GM21423 (cell line): ENCODE measurements at regions not wholly inside any gene's neighbourhood (a gene's known extent, or its start where the extent isn't known, plus 50 kb on each side); places are given as distances from the start of the nearest gene placed in this dataset.
A peak's percentile ranks its signal among the peaks of the same experiment; 100 is the strongest.

Experiments used
- ATAC-seq: cut with Tn5 transposase; IDR thresholded peaks from one replicate; pipeline ENCODE4 v1.9.1; 2021; ENCODE audit warnings: mild to moderate bottlenecking, moderate library complexity; ENCODE audit not compliant: unreplicated experiment

GRCh38 chr3:72381584-72381983 lies 466.7 kb downstream of the SHQ1 start:
- no peak for ATAC-seq

- ATAC-seq: no peak
These were observed 467.3 kb downstream of the SHQ1 start for GRCh38 chr3:72380711-72381493.

DNA sequence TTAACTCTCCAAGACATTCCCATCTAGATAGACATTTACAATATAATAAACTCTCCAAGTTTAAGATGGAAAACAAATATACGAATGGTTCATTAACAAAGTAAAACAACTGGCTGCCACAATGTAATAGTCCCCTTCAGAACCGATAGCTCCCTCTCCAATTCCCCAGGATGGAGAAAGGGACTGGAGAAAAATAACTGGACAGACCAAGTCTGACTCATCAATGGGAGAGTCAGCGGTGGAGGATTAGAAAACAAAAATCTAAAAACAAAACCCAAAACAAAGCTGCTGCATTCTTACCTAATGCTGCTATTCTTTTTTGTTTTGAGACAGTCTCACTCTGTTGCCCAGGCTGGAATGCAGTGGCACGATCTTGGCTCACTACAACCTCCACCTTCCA lies 468.1 kb downstream of the SHQ1 start:
- no peak for ATAC-seq

GRCh38 chr3:72379500-72380187 lies 468.6 kb downstream of the SHQ1 start:
- ATAC-seq: no peak

- ATAC-seq: no peak
These were observed 470.0 kb downstream of the SHQ1 start for GRCh38 chr3:72378287-72378686.

GRCh38 chr3:72376956-72377710 lies 471.1 kb downstream of the SHQ1 start:
- ATAC-seq: no peak

DNA sequence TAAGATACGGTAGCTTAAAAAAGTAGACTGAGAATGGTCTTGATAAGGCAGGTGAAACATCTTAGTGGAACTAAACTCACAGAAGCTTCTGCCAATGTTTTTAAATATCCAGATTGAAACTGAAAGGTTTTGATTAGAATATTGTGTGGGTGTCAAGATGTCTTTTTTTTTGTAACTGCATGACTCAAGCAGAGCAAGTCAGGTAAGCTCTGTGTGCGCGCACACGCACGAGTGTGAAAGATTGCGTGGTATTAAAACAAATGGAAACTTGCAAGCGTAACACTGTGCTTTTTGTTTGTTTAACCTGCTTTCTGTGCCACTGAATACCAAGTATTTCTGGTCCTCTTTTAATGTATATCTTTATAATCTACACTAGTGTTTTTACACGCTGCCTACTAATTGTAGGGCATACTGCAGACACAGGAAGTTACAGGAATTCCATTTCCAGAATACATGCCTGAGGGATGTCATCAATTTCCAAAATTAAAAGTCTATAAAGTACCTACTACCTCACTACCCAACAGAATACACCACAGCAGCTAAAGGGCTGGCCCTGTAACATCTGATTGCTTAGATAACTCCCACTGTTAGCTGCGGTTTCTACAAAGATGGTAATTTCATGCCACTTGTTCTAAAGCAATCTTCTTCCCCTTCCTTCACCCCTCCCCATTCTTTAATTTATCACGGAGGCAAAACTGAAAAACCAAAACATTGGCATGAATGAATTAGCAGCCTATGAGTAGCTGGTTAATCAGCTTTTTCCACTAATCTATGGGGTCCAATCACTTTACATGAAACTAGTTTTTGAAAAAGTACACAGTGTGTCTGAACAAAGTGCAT lies 472.8 kb downstream of the SHQ1 start:
- peak; percentile 45 for ATAC-seq

GRCh38 chr3:72373139-72373538 lies 475.1 kb downstream of the SHQ1 start:
- ATAC-seq: no peak

GRCh38 chr3:72372161-72372560 lies 476.1 kb downstream of the SHQ1 start:
- ATAC-seq: no peak

DNA sequence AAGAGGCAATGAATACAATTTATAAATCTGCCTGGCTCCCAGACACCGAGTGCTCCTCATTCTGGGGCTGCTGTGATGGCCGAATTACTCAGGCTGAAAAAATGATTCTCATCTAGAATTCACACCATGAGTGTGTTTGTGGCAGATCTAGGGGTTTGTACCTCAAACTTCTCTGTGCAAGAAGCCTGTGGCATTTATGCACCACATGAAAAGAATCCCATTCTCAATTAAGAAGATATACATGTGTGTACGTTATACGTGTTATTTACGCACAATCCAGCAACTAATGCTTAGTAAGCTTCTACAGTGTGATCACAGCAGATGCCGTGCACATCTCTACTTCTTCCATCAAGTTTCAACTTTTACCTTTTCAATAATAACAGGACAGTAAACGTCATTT lies 476.8 kb downstream of the SHQ1 start:
- ATAC-seq: no peak

- ATAC-seq: no peak
These were observed 477.3 kb downstream of the SHQ1 start for GRCh38 chr3:72370947-72371346.

DNA sequence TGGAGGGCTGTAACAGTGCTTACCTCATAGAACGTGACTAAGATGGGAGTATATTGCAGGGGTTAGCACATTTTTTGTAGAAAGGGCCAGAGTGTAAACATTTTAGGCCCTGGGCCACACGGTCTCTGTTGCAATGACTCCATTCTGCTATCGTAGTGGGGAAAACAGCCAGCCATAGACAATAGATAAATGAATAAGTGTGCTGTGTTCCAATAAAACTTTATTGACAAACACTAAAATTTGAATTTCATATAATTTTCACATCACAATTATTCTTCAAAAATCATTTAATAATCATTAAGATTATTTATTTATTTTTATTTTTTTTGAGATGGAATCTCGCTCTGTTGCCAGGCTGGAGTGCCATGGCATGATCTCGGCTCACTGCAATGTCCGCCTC lies 478.6 kb downstream of the SHQ1 start:
- no peak for ATAC-seq

DNA sequence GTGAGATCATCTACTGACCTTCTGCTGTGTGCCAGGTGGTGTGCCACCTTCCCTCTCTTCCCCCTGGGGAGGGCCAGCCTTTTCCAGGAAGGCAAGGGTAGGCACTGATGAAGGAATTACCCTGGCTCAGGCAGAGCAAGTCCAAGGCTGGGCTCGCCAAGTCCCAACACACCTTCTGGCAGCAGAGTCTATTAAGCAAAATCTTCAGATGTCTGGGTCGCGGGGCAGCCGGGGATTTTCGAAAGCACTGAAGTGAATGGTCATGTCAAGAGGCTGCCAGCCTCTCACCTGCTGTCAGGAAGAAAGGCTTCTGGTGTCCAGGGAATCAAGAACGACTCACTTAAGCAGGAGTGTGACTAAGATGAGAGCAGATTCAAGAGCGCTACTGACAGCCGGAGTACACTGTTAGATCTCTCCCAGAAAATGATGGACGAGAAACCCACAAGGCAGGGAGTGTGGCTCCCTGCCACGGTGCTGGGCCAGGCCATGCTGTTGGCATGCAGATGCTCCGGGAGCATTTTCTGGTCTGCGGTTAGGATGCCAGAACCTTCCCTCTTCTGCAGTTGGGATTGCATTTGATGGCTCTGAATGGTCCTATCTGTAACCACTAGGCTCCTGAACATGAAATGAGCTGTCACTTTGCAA lies 479.8 kb downstream of the SHQ1 start:
- no peak for ATAC-seq

DNA sequence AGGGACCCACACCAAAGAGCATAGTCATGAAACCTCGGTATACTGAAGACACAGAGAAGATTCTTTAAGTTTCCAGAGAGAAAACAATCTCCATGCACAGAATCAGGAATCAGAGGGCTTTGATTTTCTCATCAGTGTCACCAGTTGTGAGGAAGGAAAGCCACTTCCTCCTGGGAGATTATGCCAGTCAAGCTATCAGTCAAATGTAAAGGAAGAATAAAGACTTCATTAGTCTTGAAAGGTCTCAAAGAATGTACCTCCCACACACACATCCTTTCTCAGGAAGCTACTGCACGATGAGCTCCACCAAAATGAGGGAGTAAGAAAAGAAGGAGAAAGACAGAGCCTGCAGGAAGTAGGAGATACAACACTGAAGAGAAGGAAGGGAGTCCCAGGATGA lies 486.3 kb downstream of the SHQ1 start:
- no peak for ATAC-seq

DNA sequence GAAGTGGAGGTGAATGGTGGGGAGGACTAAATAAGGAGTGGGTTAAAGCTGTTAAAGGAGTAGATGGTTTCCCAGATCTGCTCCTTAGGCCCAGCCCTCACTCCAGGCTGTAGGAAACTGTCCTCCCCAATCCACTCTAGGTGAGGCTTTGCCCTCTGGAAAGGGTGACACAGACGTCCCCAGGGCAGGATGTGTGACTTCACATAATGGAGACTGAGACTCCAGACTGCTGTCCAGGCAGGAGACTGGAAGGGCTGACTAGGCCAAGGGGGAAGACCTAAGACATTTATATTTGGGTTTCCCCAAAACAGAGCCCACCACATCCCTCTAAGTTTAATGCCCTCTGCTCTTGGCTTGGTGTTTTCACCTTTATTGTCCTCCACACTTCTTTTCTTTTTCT lies 488.5 kb downstream of the SHQ1 start:
- no peak for ATAC-seq

GRCh38 chr3:72355168-72355567 lies 493.1 kb downstream of the SHQ1 start:
- ATAC-seq: no peak

GRCh38 chr3:72354486-72354885 lies 493.8 kb downstream of the SHQ1 start:
- no peak for ATAC-seq

GRCh38 chr3:72353236-72354128 lies 494.8 kb downstream of the SHQ1 start:
- ATAC-seq: no peak

- ATAC-seq: no peak
These were observed 496.1 kb downstream of the SHQ1 start for GRCh38 chr3:72352176-72352575.
